GM12865 (cell line): ENCODE measurements at regions not wholly inside any gene's neighbourhood (a gene's known extent, or its start where the extent isn't known, plus 50 kb on each side); places are given as distances from the start of the nearest gene placed in this dataset.

Experiments used
- DNase-seq: peaks from one replicate; pipeline ENCODE4 v3.0.0; 2010; ENCODE audit warnings: low read depth
- H3K4me3 ChIP-seq: 2 replicates; pipeline ENCODE4 v1.5.1; 2011; ENCODE audit warnings: mild to moderate bottlenecking, low read depth, low read length, control low read depth
- CTCF ChIP-seq: IDR thresholded peaks from 2 replicates; pipeline ENCODE4 v1.5.1; 2011; ENCODE audit warnings: low read length, control low read depth, low read depth, inconsistent platforms; ENCODE audit not compliant: insufficient read depth; ENCODE audit errors: missing control alignments

GRCh38 chr11:36988556-36988955 is 390.5 kb upstream of the RAG2 start:
- no peak overlapping the region for H3K4me3 ChIP-seq
- no peak for DNase-seq
- TF ChIP-seq CTCF, result no peak

- no peak for DNase-seq
- TF ChIP-seq CTCF, result no peak
- no peak overlapping the region for H3K4me3 ChIP-seq
Measured at GRCh38 chr11:36985562-36985961, 387.5 kb upstream of the RAG2 start.

- TF ChIP-seq CTCF, result no peak
- no peak for DNase-seq
- H3K4me3 ChIP-seq, result no peak overlapping the region
Measured at GRCh38 chr11:36976741-36977140, 378.7 kb upstream of the RAG2 start.

GRCh38 chr11:36974771-36975170 is 376.7 kb upstream of the RAG2 start:
- DNase-seq, result no peak
- no peak for TF ChIP-seq CTCF

GRCh38 chr11:36953976-36954375 is 355.9 kb upstream of the RAG2 start:
- no peak for TF ChIP-seq CTCF
- no peak overlapping the region for H3K4me3 ChIP-seq
- DNase-seq, result no peak

More at GRCh38 chr11:36974771-36975170, 376.7 kb upstream of the RAG2 start:
- no peak overlapping the region for H3K4me3 ChIP-seq

GRCh38 chr11:36948460-36949127 is 350.6 kb upstream of the RAG2 start:
- DNase-seq, result no peak
- no peak for TF ChIP-seq CTCF
- no peak overlapping the region for H3K4me3 ChIP-seq

GRCh38 chr11:36945384-36945783 is 347.3 kb upstream of the RAG2 start:
- H3K4me3 ChIP-seq, result no peak overlapping the region
- TF ChIP-seq CTCF, result peak; percentile 26
- DNase-seq, result no peak
